T47D (cell line): ENCODE measurements at regions not wholly inside any gene's neighbourhood (a gene's known extent, or its start where the extent isn't known, plus 50 kb on each side); places are given as distances from the start of the nearest gene placed in this dataset.

Experiments used
- DNase-seq, 2 experiments: peaks; one replicate each; pipeline versions ENCODE4 v3.0.0 to v3.0.0-alpha.2; 2011 to 2012; ENCODE audit warnings: low read depth in 1 of 2, low spot score in 1 of 2
- JUND ChIP-seq: IDR thresholded peaks from 2 replicates; pipeline ENCODE4 v1.6.1; 2012; ENCODE audit warnings: low read depth
- in situ Hi-C: cut with HindIII; loops from 2 replicates; pipeline ENCODE4 v1.10.0; 2016; ENCODE audit warnings: low sequenced_read_pairs, low pct_unique_long_range_greater_than_20kb

GRCh38 chr13:44234566-44234965, 139.1 kb upstream of the SERP2 start:
- in situ Hi-C loops: no loop called here
- TF ChIP-seq JUND: no peak
- no peak for DNase-seq

GRCh38 chr13:44236370-44236769, 137.3 kb upstream of the SERP2 start:
- in situ Hi-C loops: no loop called here
- no peak for TF ChIP-seq JUND
- no peak for DNase-seq

- DNase-seq: no peak
- in situ Hi-C loops: no loop called here
- TF ChIP-seq JUND: no peak
Measured at GRCh38 chr13:44236801-44237207, 136.8 kb upstream of the SERP2 start.

GRCh38 chr13:44237276-44237767, 136.3 kb upstream of the SERP2 start:
- no peak for TF ChIP-seq JUND
- no peak for DNase-seq
- in situ Hi-C loops: no loop called here

- DNase-seq: no peak
- in situ Hi-C loops: no loop called here
- TF ChIP-seq JUND: no peak
Measured at GRCh38 chr13:44237881-44238421, 135.7 kb upstream of the SERP2 start.

DNA sequence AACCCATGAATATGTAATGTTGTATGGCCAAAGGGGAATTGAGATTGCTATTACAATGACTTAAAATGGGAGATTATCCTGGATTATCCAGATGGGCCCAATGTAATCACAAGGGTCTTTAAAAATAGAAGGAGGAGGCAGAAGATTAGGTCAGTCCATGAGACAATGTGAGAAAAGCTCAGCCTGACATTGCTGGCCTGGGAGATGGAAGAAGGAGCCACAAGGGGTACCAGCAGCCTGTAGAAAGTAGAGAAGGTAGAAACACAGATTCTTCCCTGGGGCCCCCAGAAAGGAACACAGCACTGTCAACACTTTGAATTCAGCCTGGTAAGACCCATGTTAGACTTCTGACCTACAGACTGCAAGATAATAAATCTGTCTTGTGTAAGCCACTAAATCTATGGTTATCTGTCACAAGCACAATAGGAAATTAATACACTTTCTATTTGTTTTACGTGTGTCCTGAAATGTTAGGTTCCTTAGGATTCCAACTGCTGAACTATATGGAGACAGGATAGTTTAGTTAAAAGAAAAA, 132.9 kb upstream of the SERP2 start:
- in situ Hi-C loops: no loop called here
- no peak for DNase-seq
- no peak for TF ChIP-seq JUND

DNA sequence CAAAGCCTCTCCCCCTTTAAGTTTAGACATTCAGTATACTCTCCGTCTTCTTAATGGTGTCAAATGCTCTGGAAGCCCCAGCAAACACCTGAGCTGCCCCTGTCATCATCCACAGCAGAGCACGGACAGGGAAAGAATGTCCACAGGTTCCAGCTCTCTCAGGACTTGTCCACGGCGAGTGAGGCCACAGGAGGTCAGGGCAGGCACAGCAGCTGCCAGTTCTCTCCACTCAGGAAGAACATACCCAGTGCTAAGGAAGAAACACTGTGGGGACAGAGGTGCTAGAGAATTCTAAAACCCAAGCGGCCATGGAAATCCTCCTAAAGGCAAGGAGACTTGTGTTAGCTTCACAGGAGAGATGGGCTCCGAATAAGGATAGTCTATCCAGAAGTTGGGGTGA, 132.0 kb upstream of the SERP2 start:
- in situ Hi-C loops: no loop called here
- DNase-seq: no peak
- no peak for TF ChIP-seq JUND

DNA sequence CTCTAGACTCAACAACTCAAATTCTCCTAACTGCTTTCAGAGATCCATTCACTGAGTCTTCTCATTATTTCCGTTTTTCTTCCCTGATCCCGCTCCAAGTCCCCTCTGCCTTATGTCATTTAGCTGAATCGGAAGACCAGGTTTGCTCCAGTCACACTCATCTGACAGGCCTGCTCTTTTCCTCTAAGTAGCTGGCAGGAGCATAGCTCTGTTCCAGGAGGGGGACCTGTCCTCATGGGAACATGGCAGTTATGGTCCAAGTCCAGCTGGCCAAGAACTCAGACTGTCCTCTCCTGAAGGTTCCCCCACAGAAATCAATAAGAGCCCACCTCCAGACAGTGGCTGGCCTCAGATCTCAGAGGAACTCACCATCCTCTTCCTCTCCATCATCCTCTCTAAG, 130.9 kb upstream of the SERP2 start:
- in situ Hi-C loops: no loop called here
- no peak for DNase-seq
- TF ChIP-seq JUND: no peak

DNA sequence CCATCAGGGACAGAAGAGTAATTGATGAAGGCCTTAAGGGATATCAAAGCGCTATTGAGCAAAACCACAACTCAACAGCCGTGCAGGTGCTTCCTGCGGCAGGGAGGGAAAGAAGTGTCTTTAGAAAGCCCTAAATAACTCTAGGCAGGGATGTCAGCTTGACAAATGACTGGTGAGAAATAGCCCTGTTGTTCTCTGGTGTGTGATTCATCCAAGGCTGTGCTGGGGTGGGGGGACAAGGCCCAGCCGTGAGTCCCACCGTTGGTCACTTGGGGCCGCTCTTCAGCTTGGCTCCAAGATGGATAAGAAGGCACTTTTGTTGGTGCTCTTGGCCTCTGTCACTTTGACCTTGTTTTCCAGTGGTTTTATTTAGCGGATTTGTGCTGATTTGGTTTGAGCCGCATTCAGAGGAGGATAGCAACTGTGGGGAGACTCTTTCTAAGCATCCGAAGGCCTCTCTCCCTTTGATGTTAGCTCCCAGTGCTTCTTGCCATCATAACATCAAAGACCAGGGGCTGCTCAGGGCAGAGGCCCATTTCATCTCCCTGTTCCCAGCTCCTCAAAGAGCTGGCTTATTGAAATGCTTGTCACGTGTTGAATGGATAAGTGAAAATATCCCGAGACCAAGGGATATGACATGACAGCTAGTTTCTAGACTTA, 130.3 kb upstream of the SERP2 start:
- no peak for TF ChIP-seq JUND
- in situ Hi-C loops: no loop called here
- peak in 1 of 2 experiments; percentile 8 for DNase-seq

DNA sequence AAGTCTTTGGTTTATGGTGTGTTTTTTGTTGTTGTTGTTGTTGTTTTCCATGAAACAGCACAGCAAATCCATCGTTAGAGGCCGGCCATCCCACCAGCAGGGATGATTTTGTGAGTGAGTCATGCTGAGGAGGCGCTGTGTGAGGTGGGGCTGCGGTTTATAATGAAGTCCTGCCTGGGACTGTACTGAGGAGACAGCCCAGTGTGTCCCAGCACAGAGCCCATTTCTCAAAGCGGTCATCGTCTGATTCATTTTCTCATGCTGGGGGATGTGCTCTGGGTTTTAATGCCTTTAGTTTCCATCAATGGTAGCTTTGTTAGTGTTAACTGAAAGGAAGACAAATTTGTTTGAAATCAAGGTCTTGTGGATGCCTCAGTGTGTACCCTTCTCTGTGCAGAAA, 129.3 kb upstream of the SERP2 start:
- in situ Hi-C loops: no loop called here
- DNase-seq: no peak

DNA sequence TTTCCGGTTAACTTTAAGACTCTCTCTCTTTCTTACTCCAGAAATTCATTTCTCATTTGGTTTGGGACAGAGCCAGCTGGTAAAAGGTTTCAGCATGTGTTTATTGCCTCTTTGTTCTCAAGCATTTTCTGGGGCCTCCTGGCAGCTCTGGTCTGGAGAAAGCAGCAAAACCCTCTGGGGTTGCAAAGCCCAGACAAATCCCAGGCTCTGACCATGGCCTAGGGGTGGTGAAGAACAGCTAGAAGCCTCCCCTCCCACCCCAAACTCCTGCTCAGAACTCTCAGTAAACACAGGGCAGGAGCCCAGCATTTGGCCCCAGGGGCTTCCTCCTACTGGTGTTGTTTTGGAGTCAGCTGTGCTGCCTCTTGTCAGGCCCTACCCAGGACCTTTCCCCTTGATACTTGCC, 124.2 kb upstream of the SERP2 start:
- in situ Hi-C loops: no loop called here
- no peak for TF ChIP-seq JUND
- DNase-seq: peak; percentile 9 to 56

More for the DNA sequence above, 129.3 kb upstream of the SERP2 start:
- no peak for TF ChIP-seq JUND

GRCh38 chr13:44252938-44253337, 120.7 kb upstream of the SERP2 start:
- no peak for DNase-seq
- no peak for TF ChIP-seq JUND
- in situ Hi-C loops: no loop called here

DNA sequence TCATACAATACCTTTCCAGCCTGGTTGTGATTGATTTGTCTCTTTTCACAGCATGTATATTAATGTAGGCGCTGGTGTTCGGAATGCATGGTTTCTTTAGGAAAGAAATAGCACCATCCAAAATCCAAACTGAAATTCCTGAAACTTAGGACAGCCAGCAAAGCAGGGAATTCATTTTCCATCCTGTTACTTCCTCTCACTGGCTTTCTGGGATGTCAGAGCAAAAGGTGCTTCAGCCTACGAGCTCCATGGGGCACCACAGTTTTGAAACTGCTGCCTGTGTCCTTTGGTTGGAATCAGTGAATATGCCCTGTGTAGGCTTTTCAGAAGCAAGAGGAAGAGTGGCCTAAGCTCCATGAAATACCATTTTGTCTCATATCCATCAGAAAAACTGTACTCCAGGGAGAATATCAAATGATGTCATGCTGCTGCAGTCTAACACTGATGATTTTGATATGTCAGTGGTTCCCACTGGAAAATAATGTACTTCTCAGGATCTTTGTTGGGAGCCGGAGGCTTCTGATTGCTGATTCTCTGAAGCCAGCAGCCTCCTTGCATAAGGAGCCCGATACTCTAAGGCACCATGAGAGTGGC, 117.8 kb upstream of the SERP2 start:
- in situ Hi-C loops: no loop called here
- DNase-seq: no peak
- TF ChIP-seq JUND: no peak
